ENCODE measurements at regions not wholly inside any gene's neighbourhood (a gene's known extent, or its start where the extent isn't known, plus 50 kb on each side); places are given as distances from the start of the nearest gene placed in this dataset.

DNA sequence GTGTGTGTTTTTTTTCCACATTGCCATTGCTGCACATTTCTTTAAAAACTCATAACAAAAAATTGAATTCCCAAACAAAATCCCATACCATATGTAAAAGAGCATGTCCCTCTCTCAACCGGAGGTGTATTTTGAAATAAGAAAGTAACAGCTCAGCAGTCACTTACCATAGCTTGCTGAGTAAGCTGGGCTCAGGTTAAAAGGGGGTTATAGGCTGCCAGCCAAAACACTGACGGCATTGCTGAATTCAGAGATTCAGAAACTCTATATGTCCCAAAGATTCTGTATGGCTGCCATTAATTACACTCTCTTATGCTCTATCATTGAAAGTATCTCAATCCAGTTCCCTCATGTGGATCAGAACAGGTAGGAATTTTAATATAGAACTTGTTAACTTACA, 276.0 kb downstream of the FOXG1 start:
- Histone ChIP-seq H3K27ac (ENCODE audit: low read length in 2 of 2) (no peak overlapping the region), H3K79me2 (ENCODE audit: control insufficient read depth, insufficient read depth, low read length) (no peaks in the 10 kb centered on the region), H3K9me3 (ENCODE audit: control extremely low read depth in 1 of 3, control insufficient read depth in 2 of 3, insufficient read depth in 1 of 3, low read length in 2 of 3) (no peaks in the 10 kb centered on the region), H3K4me1 (ENCODE audit: control insufficient read depth in 2 of 2, insufficient read depth in 2 of 2, low read length in 2 of 2) (no peaks in the 10 kb centered on the region), H4K20me1 (ENCODE audit: control insufficient read depth, insufficient read depth, low read length, poor library complexity, severe bottlenecking) (no peaks in the 10 kb centered on the region), H2AFZ (ENCODE audit: insufficient read depth, low read depth, low read length, poor library complexity, severe bottlenecking) (no peak overlapping the region), H3K36me3 (replicated peaks in 1 of 2; ENCODE audit: control extremely low read depth in 1 of 2, control insufficient read depth in 1 of 2, extremely low read depth in 1 of 2, insufficient read depth in 2 of 2, low read length in 1 of 2) (no peaks in the 10 kb centered on the region), H3K4me2 (replicated peaks; ENCODE audit: low read depth, low read length, poor library complexity, severe bottlenecking) (no peak overlapping the region), H3K9ac (ENCODE audit: low read length) (no peak overlapping the region), H3K27me3 (replicated peaks in 1 of 4; ENCODE audit: control extremely low read depth in 1 of 4, control insufficient read depth in 3 of 4, insufficient read depth in 4 of 4, low read length in 3 of 4) (no peaks in the 10 kb centered on the region), H3K4me3 (ENCODE audit: control extremely low read depth in 1 of 5, extremely low read depth in 1 of 5, insufficient read depth in 1 of 5, low read depth in 2 of 5, low read length in 4 of 5) (no peak overlapping the region)
- WGBS (ENCODE audit: insufficient coverage): no CpG with 5 or more reads among the region's 2 CpGs
- intact Hi-C loops (cut with micrococcal nuclease): no loop called here
- Mint-ChIP-seq H3K4me3 (no peak overlapping the region), H3K27me3 (no peaks in the 10 kb centered on the region), H3K4me1 (no peaks in the 10 kb centered on the region), H3K27ac (no peak overlapping the region), H3K9me3 (ENCODE audit: insufficient read depth) (peaks cover 4% of the 10 kb centered on the region)
- ChIA-PET POLR2A (no interaction called here), CTCF (no interaction called here)
- DNase-seq: no peak
- TF ChIP-seq CTCF (IDR thresholded peaks at IDR 0.05) (no peak), EZH2 (IDR thresholded peaks at IDR 0.05; ENCODE audit: borderline replicate concordance, insufficient read depth, low read depth, low read length, poor library complexity, severe bottlenecking) (no peak)
- no peak for ATAC-seq (ENCODE audit: low read depth)

- no peak for DNase-seq
- no peak for ATAC-seq (ENCODE audit: low read depth)
- Histone ChIP-seq H3K9ac (ENCODE audit: low read length) (no peak overlapping the region), H3K36me3 (replicated peaks in 1 of 2; ENCODE audit: control extremely low read depth in 1 of 2, control insufficient read depth in 1 of 2, extremely low read depth in 1 of 2, insufficient read depth in 2 of 2, low read length in 1 of 2) (no peaks in the 10 kb centered on the region), H3K4me3 (ENCODE audit: control extremely low read depth in 1 of 5, extremely low read depth in 1 of 5, insufficient read depth in 1 of 5, low read depth in 2 of 5, low read length in 4 of 5) (no peak overlapping the region), H3K27ac (ENCODE audit: low read length in 2 of 2) (no peak overlapping the region), H3K27me3 (replicated peaks in 1 of 4; ENCODE audit: control extremely low read depth in 1 of 4, control insufficient read depth in 3 of 4, insufficient read depth in 4 of 4, low read length in 3 of 4) (no peaks in the 10 kb centered on the region), H4K20me1 (ENCODE audit: control insufficient read depth, insufficient read depth, low read length, poor library complexity, severe bottlenecking) (no peaks in the 10 kb centered on the region), H3K9me3 (ENCODE audit: control extremely low read depth in 1 of 3, control insufficient read depth in 2 of 3, insufficient read depth in 1 of 3, low read length in 2 of 3) (no peaks in the 10 kb centered on the region), H3K4me1 (ENCODE audit: control insufficient read depth in 2 of 2, insufficient read depth in 2 of 2, low read length in 2 of 2) (no peaks in the 10 kb centered on the region), H2AFZ (ENCODE audit: insufficient read depth, low read depth, low read length, poor library complexity, severe bottlenecking) (no peak overlapping the region), H3K4me2 (replicated peaks; ENCODE audit: low read depth, low read length, poor library complexity, severe bottlenecking) (no peak overlapping the region), H3K79me2 (ENCODE audit: control insufficient read depth, insufficient read depth, low read length) (no peaks in the 10 kb centered on the region)
- no peak overlapping the region for H3K4me3 Mint-ChIP-seq
- intact Hi-C loops (cut with micrococcal nuclease): no loop called here
- CTCF ChIA-PET: no interaction called here
- no peaks in the 10 kb centered on the region for H3K4me1 Mint-ChIP-seq
- H3K9me3 Mint-ChIP-seq (ENCODE audit: insufficient read depth): peaks cover 4% of the 10 kb centered on the region
- no peak for TF ChIP-seq EZH2 (IDR thresholded peaks at IDR 0.05; ENCODE audit: borderline replicate concordance, insufficient read depth, low read depth, low read length, poor library complexity, severe bottlenecking)
- no peak for TF ChIP-seq CTCF (IDR thresholded peaks at IDR 0.05)
- POLR2A ChIA-PET: no interaction called here
- H3K27ac Mint-ChIP-seq: no peak overlapping the region
- WGBS (ENCODE audit: insufficient coverage): no CpG with 5 or more reads among the region's 2 CpGs
- H3K27me3 Mint-ChIP-seq: no peaks in the 10 kb centered on the region
Measured at GRCh38 chr14:29043737-29044136, 277.1 kb downstream of the FOXG1 start.

Data from B cell (primary cell).